ENCODE measurements at regions not wholly inside any gene's neighbourhood (a gene's known extent, or its start where the extent isn't known, plus 50 kb on each side); places are given as distances from the start of the nearest gene placed in this dataset.

GRCh38 chr7:17244786-17245185 lies 53.7 kb upstream of the AHR start:
- Histone ChIP-seq H3K9ac (ENCODE audit: low read length) (no peak overlapping the region), H3K4me3 (ENCODE audit: low read length) (no peak overlapping the region), H3K36me3 (ENCODE audit: control insufficient read depth, insufficient read depth, low read length, severe bottlenecking) (no peaks in the 10 kb centered on the region), H3K27me3 (replicated peaks; ENCODE audit: control insufficient read depth, insufficient read depth, low read length) (no peaks in the 10 kb centered on the region), H3K4me1 (ENCODE audit: control insufficient read depth, insufficient read depth, low read length) (peaks cover 7% of the 10 kb centered on the region), H3K9me3 (ENCODE audit: control insufficient read depth, low read length) (no peaks in the 10 kb centered on the region)
- DNase-seq (ENCODE audit: low read depth): no peak

- Histone ChIP-seq H3K4me3 (ENCODE audit: low read length) (no peak overlapping the region), H3K36me3 (ENCODE audit: control insufficient read depth, insufficient read depth, low read length, severe bottlenecking) (no peaks in the 10 kb centered on the region), H3K9ac (ENCODE audit: low read length) (no peak overlapping the region), H3K4me1 (ENCODE audit: control insufficient read depth, insufficient read depth, low read length) (no peaks in the 10 kb centered on the region), H3K9me3 (ENCODE audit: control insufficient read depth, low read length) (no peaks in the 10 kb centered on the region), H3K27me3 (replicated peaks; ENCODE audit: control insufficient read depth, insufficient read depth, low read length) (no peaks in the 10 kb centered on the region)
- DNase-seq (ENCODE audit: low read depth): no peak
These were observed 51.1 kb upstream of the AHR start for GRCh38 chr7:17247357-17247756.

GRCh38 chr7:17248527-17248926 lies 49.9 kb upstream of the AHR start:
- Histone ChIP-seq H3K36me3 (ENCODE audit: control insufficient read depth, insufficient read depth, low read length, severe bottlenecking) (no peaks in the 10 kb centered on the region), H3K4me1 (ENCODE audit: control insufficient read depth, insufficient read depth, low read length) (no peaks in the 10 kb centered on the region)

More at GRCh38 chr7:17248527-17248926, 49.9 kb upstream of the AHR start:
- H3K27me3 ChIP-seq (replicated peaks; ENCODE audit: control insufficient read depth, insufficient read depth, low read length): no peaks in the 10 kb centered on the region
- H3K9me3 ChIP-seq (ENCODE audit: control insufficient read depth, low read length): no peaks in the 10 kb centered on the region
- DNase-seq (ENCODE audit: low read depth): no peak
- H3K4me3 ChIP-seq (ENCODE audit: low read length): no peak overlapping the region
- no peak overlapping the region for H3K9ac ChIP-seq (ENCODE audit: low read length)

All from adipocyte (in vitro differentiated cells).